ENCODE measurements at regions not wholly inside any gene's neighbourhood (a gene's known extent, or its start where the extent isn't known, plus 50 kb on each side); places are given as distances from the start of the nearest gene placed in this dataset.

DNA sequence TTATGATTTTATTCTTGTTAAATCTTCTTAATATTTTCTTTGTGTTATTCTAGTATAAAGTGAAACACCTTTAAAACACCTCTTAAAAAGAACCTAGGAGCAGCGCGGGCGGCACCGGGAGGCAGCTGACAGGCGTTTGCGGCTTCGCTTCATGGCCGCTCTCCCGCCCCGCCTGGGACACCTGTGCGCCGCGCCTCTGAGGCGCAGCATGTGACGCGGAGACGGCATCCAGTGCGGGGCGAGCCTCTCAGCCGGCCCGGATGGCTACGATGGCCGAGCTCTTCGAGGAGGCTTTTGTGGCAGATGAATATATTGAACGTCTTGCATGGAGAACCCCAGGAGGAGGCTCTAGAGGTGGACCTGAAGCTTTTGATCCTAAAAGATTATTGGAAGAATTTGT lies 1592.7 kb downstream of the TECRL start:
- in situ Hi-C loops (cut with HindIII; ENCODE audit: extremely low pct_ligation_motif_present, low pct_unique_long_range_greater_than_20kb): no loop called here
- no peak for TF ChIP-seq SETDB1 (CRISPR knock-in tag; IDR thresholded peaks at IDR 0.05; ENCODE audit: borderline replicate concordance)
- TF ChIP-seq NFATC3 (CRISPR knock-in tag; IDR thresholded peaks at IDR 0.05): no peak
- no peak for TF ChIP-seq HNRNPLL (IDR thresholded peaks at IDR 0.05; ENCODE audit: low read depth, low read length, poor library complexity, severe bottlenecking)
- TF ChIP-seq ZNF572 (CRISPR knock-in tag; IDR thresholded peaks at IDR 0.05): no peak
- no peak for TF ChIP-seq SIX4 (CRISPR knock-in tag; IDR thresholded peaks at IDR 0.05)
- TF ChIP-seq SNAPC2 (CRISPR knock-in tag; IDR thresholded peaks at IDR 0.05): no peak
- no peak for TF ChIP-seq ZNF879 (CRISPR knock-in tag; IDR thresholded peaks at IDR 0.05)
- no peak for TF ChIP-seq MXI1 (IDR thresholded peaks at IDR 0.05; ENCODE audit: borderline replicate concordance, low read depth, low read length)
- no peak for TF ChIP-seq ZSCAN30 (CRISPR knock-in tag; IDR thresholded peaks at IDR 0.05)
- no peak for TF ChIP-seq YY1 (IDR thresholded peaks at IDR 0.05; ENCODE audit: insufficient read depth, insufficient replicate concordance, low read depth, low read length)
- TF ChIP-seq JUNB (CRISPR knock-in tag; IDR thresholded peaks at IDR 0.05; ENCODE audit: borderline replicate concordance): no peak
- TF ChIP-seq RCOR2 (CRISPR knock-in tag; IDR thresholded peaks at IDR 0.05): no peak
- no peak for TF ChIP-seq SKI (IDR thresholded peaks at IDR 0.05; ENCODE audit: partially characterized antibody)
- no peak for TF ChIP-seq GFI1 (CRISPR knock-in tag; IDR thresholded peaks at IDR 0.05; ENCODE audit: borderline replicate concordance)
- TF ChIP-seq, protein P1, sequence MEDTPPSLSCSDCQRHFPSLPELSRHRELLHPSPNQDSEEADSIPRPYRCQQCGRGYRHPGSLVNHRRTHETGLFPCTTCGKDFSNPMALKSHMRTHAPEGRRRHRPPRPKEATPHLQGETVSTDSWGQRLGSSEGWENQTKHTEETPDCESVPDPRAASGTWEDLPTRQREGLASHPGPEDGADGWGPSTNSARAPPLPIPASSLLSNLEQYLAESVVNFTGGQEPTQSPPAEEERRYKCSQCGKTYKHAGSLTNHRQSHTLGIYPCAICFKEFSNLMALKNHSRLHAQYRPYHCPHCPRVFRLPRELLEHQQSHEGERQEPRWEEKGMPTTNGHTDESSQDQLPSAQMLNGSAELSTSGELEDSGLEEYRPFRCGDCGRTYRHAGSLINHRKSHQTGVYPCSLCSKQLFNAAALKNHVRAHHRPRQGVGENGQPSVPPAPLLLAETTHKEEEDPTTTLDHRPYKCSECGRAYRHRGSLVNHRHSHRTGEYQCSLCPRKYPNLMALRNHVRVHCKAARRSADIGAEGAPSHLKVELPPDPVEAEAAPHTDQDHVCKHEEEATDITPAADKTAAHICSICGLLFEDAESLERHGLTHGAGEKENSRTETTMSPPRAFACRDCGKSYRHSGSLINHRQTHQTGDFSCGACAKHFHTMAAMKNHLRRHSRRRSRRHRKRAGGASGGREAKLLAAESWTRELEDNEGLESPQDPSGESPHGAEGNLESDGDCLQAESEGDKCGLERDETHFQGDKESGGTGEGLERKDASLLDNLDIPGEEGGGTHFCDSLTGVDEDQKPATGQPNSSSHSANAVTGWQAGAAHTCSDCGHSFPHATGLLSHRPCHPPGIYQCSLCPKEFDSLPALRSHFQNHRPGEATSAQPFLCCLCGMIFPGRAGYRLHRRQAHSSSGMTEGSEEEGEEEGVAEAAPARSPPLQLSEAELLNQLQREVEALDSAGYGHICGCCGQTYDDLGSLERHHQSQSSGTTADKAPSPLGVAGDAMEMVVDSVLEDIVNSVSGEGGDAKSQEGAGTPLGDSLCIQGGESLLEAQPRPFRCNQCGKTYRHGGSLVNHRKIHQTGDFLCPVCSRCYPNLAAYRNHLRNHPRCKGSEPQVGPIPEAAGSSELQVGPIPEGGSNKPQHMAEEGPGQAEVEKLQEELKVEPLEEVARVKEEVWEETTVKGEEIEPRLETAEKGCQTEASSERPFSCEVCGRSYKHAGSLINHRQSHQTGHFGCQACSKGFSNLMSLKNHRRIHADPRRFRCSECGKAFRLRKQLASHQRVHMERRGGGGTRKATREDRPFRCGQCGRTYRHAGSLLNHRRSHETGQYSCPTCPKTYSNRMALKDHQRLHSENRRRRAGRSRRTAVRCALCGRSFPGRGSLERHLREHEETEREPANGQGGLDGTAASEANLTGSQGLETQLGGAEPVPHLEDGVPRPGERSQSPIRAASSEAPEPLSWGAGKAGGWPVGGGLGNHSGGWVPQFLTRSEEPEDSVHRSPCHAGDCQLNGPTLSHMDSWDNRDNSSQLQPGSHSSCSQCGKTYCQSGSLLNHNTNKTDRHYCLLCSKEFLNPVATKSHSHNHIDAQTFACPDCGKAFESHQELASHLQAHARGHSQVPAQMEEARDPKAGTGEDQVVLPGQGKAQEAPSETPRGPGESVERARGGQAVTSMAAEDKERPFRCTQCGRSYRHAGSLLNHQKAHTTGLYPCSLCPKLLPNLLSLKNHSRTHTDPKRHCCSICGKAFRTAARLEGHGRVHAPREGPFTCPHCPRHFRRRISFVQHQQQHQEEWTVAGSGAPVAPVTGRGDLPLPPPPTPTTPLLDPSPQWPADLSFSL (CRISPR knock-in tag; IDR thresholded peaks at IDR 0.05): no peak
- TF ChIP-seq NKX3-1 (CRISPR knock-in tag; IDR thresholded peaks at IDR 0.05): no peak
- no peak for TF ChIP-seq SAFB2 (CRISPR knock-in tag; IDR thresholded peaks at IDR 0.05; ENCODE audit: borderline replicate concordance, low read depth)
- no peak for TF ChIP-seq ZNF709 (CRISPR knock-in tag; IDR thresholded peaks at IDR 0.05)

More for the DNA sequence above, 1592.7 kb downstream of the TECRL start:
- intact Hi-C loops (cut with micrococcal nuclease; ENCODE audit: unreplicated experiment): no loop called here
- ChIA-PET POLR2A (no interaction called here), CTCF (ENCODE audit: low intra/inter-chr PET ratio, low total read pairs) (no interaction called here)
- Histone ChIP-seq H3K9ac (ENCODE audit: insufficient read depth, low read depth, low read length) (no peak overlapping the region), H3K4me3 (replicated peaks in 1 of 3; ENCODE audit: insufficient read depth in 1 of 3, low read depth in 2 of 3, low read length in 3 of 3) (no peak overlapping the region), H4K20me1 (ENCODE audit: insufficient read depth, low read length) (no peaks in the 10 kb centered on the region), H2AFZ (ENCODE audit: low read length) (no peak overlapping the region), H3K4me1 (ENCODE audit: insufficient read depth, low read length) (no peaks in the 10 kb centered on the region), H3K79me2 (ENCODE audit: insufficient read depth, low read length) (no peaks in the 10 kb centered on the region), H3K36me3 (replicated peaks in 1 of 2; ENCODE audit: control insufficient read depth in 1 of 2, insufficient read depth in 2 of 2, low read length in 2 of 2) (no peaks in the 10 kb centered on the region), H3K27ac (ENCODE audit: extremely low read length, insufficient read depth, low read length) (no peak overlapping the region), H3K27me3 (ENCODE audit: control insufficient read depth in 1 of 2, insufficient read depth in 2 of 2, low read length in 2 of 2) (no peaks in the 10 kb centered on the region), H3K4me2 (ENCODE audit: low read depth, low read length) (no peak overlapping the region), H3K9me3 (ENCODE audit: low read length) (no peaks in the 10 kb centered on the region)
- BruUV-seq (replicated peaks): no TSS peak
- whole genome bisulfite sequencing (ENCODE audit: low lambda C conversion rate): 56% methylated on average over 25 of the region's 25 CpGs
- no peak for DNase-seq (ENCODE audit: low spot score)
- no peak for FAIRE-seq
- no peak for ATAC-seq

All from HepG2 (cell line).